Uterus (tissue), 2 donors: ENCODE measurements at regions not wholly inside any gene's neighbourhood (a gene's known extent, or its start where the extent isn't known, plus 50 kb on each side); places are given as distances from the start of the nearest gene placed in this dataset.

Source experiments
- CTCF ChIP-seq, 4 experiments: fragments of 200-600 bp in 2 of 4; fragments of 450-650 bp in 2 of 4; sonication (generic) in 2 of 4; IDR thresholded peaks; one replicate each; pipeline ENCODE4 v1.5.1; 2016 to 2019; ENCODE audit warnings: antibody characterized with exemption in 4 of 4, mild to moderate bottlenecking in 2 of 4, moderate library complexity in 1 of 4
- POLR2A ChIP-seq, 2 donors: fragments of 450-650 bp; IDR thresholded peaks; one replicate each; pipeline ENCODE4 v1.6.1; 2016; ENCODE audit warnings: antibody characterized with exemption in 2 of 2, mild to moderate bottlenecking in 1 of 2, moderate library complexity in 1 of 2

GRCh38 chr5:29169886-29170285, 2023.6 kb upstream of the CDH6 start:
- TF ChIP-seq CTCF (IDR thresholded peaks at IDR 0.05), result no peak
- TF ChIP-seq POLR2A (IDR thresholded peaks at IDR 0.05), result no peak
